ENCODE measurements at regions not wholly inside any gene's neighbourhood (a gene's known extent, or its start where the extent isn't known, plus 50 kb on each side); places are given as distances from the start of the nearest gene placed in this dataset.

- dilution Hi-C loops (cut with HindIII; ENCODE audit: low sequenced_read_pairs, unreplicated experiment): no loop called here
- no CpG with 5 or more reads among the region's 2 CpGs for WGBS, 2 experiments (ENCODE audit: extremely low coverage in 2 of 2, insufficient read length in 1 of 2)
- POLR2A ChIA-PET (ENCODE audit: unreplicated experiment): no interaction called here
These were observed 944.9 kb downstream of the CNTNAP5 start for GRCh38 chr2:124970030-124970429.

More at GRCh38 chr2:124970030-124970429, 944.9 kb downstream of the CNTNAP5 start:
- H2BK120ac ChIP-seq (ENCODE audit: low read depth, low read length): no peak overlapping the region
- TF ChIP-seq RCOR1 (IDR thresholded peaks at IDR 0.05; ENCODE audit: insufficient replicate concordance, low read length): no peak
- in situ Hi-C loops (cut with MboI; ENCODE audit: low sequenced_read_pairs): no loop called here
- H3K9me1 ChIP-seq (ENCODE audit: insufficient read depth, low read length): no peaks in the 10 kb centered on the region
- no peaks in the 10 kb centered on the region for H3K36me3 ChIP-seq (ENCODE audit: control insufficient read depth, insufficient read depth, low read length)
- no peak overlapping the region for H2BK5ac ChIP-seq (ENCODE audit: low read depth, low read length, poor library complexity, severe bottlenecking)
- no TSS peak for BruUV-seq (replicated peaks)
- H4K5ac ChIP-seq (ENCODE audit: low read depth, low read length): no peak overlapping the region
- H3K4me2 ChIP-seq (ENCODE audit: low read depth, low read length): no peak overlapping the region
- DNase-seq (no peak), ATAC-seq (ENCODE audit: low read depth) (no peak)
- no peak overlapping the region for H3K4ac ChIP-seq (ENCODE audit: low read depth, low read length)
- no peaks in the 10 kb centered on the region for H3K79me1 ChIP-seq (ENCODE audit: low read depth in 1 of 2, low read length in 2 of 2)
- no peak overlapping the region for H3K9ac ChIP-seq (ENCODE audit: low read depth, low read length)
- CTCF ChIA-PET: interaction anchor here (0.6 kb wide), 1 partner anchor 73 kb away, joined by 3 read pairs; no protein-coding TSS in a partner anchor
- no peak overlapping the region for H3K27ac ChIP-seq (ENCODE audit: insufficient read depth, low read length)
- H3K18ac ChIP-seq (ENCODE audit: low read depth, low read length): no peak overlapping the region
- no peak overlapping the region for H2AK5ac ChIP-seq (ENCODE audit: low read depth, low read length)
- H3K4me3 ChIP-seq (ENCODE audit: insufficient read depth, low read depth, low read length): no peak overlapping the region
- no peak overlapping the region for H3K56ac ChIP-seq (ENCODE audit: extremely low read depth, insufficient read depth, low read length)
- no peak overlapping the region for H2BK20ac ChIP-seq (ENCODE audit: low read depth, low read length)
- H4K91ac ChIP-seq (ENCODE audit: insufficient read depth, low read depth, low read length): no peak overlapping the region
- H2AK9ac ChIP-seq (replicated peaks; ENCODE audit: low read depth, low read length, poor library complexity): no peak overlapping the region
- H3K23ac ChIP-seq (ENCODE audit: low read depth, low read length): no peak overlapping the region
- H3K4me1 ChIP-seq (ENCODE audit: control insufficient read depth, insufficient read depth, low read length): no peaks in the 10 kb centered on the region
- H2BK15ac ChIP-seq (ENCODE audit: low read depth, low read length): no peak overlapping the region
- H3K27me3 ChIP-seq (ENCODE audit: control insufficient read depth, insufficient read depth, low read length): no peaks in the 10 kb centered on the region
- intact Hi-C loops (cut with micrococcal nuclease): no loop called here
- no peak overlapping the region for H3K14ac ChIP-seq (replicated peaks; ENCODE audit: low read depth, low read length)
- no peak overlapping the region for H2AFZ ChIP-seq (replicated peaks; ENCODE audit: low read length, poor library complexity)
- H4K20me1 ChIP-seq (ENCODE audit: insufficient read depth, low read length): no peaks in the 10 kb centered on the region
- H4K8ac ChIP-seq (ENCODE audit: low read depth in 2 of 2, low read length in 2 of 2): no peak overlapping the region
- no peaks in the 10 kb centered on the region for H3K9me3 ChIP-seq (ENCODE audit: control insufficient read depth, insufficient read depth, low read length)

Measured in IMR-90 (cell line).